NT2/D1 (cell line): ENCODE measurements at regions not wholly inside any gene's neighbourhood (a gene's known extent, or its start where the extent isn't known, plus 50 kb on each side); places are given as distances from the start of the nearest gene placed in this dataset.
"Not testable (repeated sequence)": the region's sequence is repeated elsewhere in the genome, so short reads cannot be mapped to it uniquely, and the experiment has no call there.

Experiments
- DNase-seq: peaks from one replicate; pipeline ENCODE4 v3.0.0-alpha.2; 2011; ENCODE audit warnings: low read depth, low spot score
- H3K27me3 ChIP-seq: 2 replicates; pipeline ENCODE4 v1.6.0; 2011; ENCODE audit warnings: mild to moderate bottlenecking; ENCODE audit not compliant: insufficient read length, insufficient read depth
- H3K36me3 ChIP-seq: 2 replicates; pipeline ENCODE4 v1.6.1; 2011; ENCODE audit warnings: mild to moderate bottlenecking, low read length, mixed read lengths; ENCODE audit not compliant: insufficient read depth, insufficient read length
- H3K4me1 ChIP-seq: 2 replicates; pipeline ENCODE4 v1.5.1; 2011; ENCODE audit not compliant: insufficient read depth, insufficient read length
- H3K4me3 ChIP-seq: 2 replicates; pipeline ENCODE4 v1.5.1; 2011; ENCODE audit warnings: low read depth; ENCODE audit not compliant: insufficient read length
- H3K9ac ChIP-seq: 2 replicates; pipeline ENCODE4 v1.6.0; 2011; ENCODE audit warnings: low read depth; ENCODE audit not compliant: insufficient read length
- H3K9me3 ChIP-seq: 2 replicates; pipeline ENCODE4 v1.5.1; 2011; ENCODE audit warnings: mild to moderate bottlenecking, low read length; ENCODE audit not compliant: insufficient read depth
- SUZ12 ChIP-seq: IDR thresholded peaks from 2 replicates; pipeline ENCODE4 v1.6.1; 2011; ENCODE audit not compliant: insufficient read length, insufficient read depth; ENCODE audit errors: extremely low read depth
- YY1 ChIP-seq: IDR thresholded peaks from 2 replicates; pipeline ENCODE4 v1.6.1; 2011; ENCODE audit not compliant: insufficient read length, insufficient read depth
- ZNF274 ChIP-seq: IDR thresholded peaks from 2 replicates; pipeline ENCODE4 v1.6.1; 2011; ENCODE audit warnings: mild to moderate bottlenecking, low read depth, low read length

DNA sequence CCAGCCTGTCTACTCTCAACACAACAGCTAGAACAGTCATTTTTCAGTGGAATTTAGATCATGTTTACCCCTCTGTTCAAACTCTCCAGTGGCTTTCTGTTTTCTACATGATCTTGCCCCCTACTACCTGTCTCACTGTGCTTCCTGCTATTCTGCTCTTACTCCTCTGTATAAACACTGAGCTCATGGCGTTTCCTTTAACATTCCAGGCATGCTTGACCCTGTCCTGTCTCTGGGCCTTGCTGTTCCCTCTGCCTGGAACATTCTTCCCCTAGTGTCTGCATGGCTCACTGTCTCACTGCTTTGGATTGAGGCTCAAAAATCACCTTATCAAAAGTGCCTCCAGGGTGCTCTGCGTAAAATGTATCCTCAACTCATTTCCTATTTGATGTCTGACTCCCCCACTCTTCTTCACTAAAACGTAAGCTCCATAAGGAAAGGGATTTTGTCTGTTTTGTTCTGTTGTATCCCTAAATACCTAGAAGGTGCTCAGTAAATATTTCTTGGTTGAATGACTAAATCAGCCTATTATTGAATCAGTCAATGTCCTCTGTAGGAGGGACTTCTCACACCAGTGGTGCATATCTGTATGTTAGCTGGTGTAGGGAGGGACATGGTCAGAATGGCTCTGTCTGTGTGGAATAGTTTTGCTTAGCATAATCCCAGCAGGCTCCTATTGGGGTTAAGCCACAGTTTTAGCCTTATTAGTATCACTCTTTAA lies 78.0 kb upstream of the VKORC1L1 start:
- H3K9me3 ChIP-seq, H3K27me3 ChIP-seq, H3K4me3 ChIP-seq, H3K9ac ChIP-seq, H3K4me1 ChIP-seq, H3K36me3 ChIP-seq: not testable (repeated sequence)
- DNase-seq, result peak; percentile 52

DNA sequence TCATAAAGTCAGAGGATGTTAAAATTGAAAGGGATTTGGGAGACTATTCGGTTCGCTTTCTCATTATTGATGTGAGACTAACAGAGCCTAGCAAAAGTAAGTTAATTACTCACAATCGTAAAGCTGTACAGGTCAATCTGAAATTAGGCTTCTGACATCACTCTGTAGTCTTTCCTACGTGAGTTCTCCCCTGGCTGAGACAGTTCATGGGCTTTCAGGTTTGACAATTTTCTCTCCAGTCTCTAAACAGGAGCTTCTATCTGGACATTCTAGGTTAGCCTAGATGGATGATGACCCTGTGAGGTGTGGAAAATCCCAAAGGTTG lies 77.5 kb upstream of the VKORC1L1 start:
- H3K9me3 ChIP-seq, DNase-seq, H3K4me1 ChIP-seq, H3K4me3 ChIP-seq, H3K9ac ChIP-seq, H3K27me3 ChIP-seq, H3K36me3 ChIP-seq: not testable (repeated sequence)

DNA sequence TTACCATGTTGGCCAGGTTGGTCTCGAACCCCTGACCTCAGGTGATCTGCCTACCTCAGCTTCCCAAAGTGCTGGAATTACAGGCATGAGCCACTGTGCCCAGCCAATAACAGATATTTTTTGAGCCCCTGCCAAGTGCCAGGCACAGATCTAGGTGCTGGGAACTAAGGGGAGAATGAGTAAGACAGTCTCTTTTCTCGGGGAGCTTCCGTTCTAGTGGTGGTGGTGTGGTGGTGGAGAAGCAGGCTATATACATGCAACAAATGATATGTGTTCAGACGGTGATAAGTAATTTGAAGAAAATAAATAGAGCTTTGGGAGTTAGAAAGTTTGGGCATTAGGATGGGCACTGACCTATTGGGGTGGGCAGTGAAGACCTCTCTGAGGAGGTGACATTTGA lies 76.7 kb upstream of the VKORC1L1 start:
- no peaks in the 10 kb centered on the region for H3K36me3 ChIP-seq
- TF ChIP-seq ZNF274, result no peak
- TF ChIP-seq YY1, result no peak
- no peak for TF ChIP-seq SUZ12
- H3K4me1 ChIP-seq, result no peaks in the 10 kb centered on the region
- DNase-seq, result no peak
- H3K9ac ChIP-seq, result no peak overlapping the region
- H3K4me3 ChIP-seq, result no peak overlapping the region
- H3K9me3 ChIP-seq, result no peaks in the 10 kb centered on the region
- H3K27me3 ChIP-seq, result no peaks in the 10 kb centered on the region

DNA sequence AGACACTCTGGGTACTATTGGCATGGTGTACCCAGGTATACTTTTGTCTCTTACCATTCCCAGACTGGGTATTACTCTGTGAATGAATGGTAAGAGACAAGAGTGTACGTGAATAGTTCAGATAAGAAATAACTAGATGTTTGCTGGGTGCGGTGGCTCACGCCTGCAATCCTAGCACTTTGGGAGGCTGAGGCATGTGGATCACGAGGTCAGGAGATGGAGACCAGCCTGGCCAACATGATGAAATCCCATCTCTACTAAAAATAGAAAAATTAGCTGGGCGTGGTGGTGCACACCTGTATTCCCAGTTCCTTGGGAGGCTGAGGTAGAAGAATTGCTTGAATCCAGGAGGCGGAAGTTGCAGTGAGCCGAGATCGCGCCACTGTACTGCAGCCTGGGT lies 75.8 kb upstream of the VKORC1L1 start:
- not testable (repeated sequence) for H3K27me3 ChIP-seq, H3K9me3 ChIP-seq, H3K36me3 ChIP-seq, H3K9ac ChIP-seq, H3K4me3 ChIP-seq, H3K4me1 ChIP-seq, DNase-seq

DNA sequence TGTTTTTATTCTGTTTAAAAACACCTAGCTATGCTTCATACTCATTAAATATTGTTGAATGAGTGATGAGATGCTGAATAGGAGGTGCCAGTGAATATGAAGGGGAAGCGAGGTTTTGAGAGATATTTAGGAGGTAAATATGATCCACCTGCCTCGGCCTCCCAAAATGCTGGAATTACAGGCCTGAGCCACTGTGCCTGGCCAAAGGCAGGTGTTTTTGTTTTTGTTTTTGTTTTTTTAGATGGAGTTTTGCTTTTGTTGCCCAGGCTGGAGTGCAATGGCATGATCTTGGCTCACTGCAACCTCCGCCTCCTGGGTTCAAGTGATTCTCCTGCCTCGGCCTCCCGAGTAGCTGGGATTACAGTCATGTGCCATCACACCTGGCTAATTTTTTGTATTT lies 75.3 kb upstream of the VKORC1L1 start:
- DNase-seq, H3K9ac ChIP-seq, H3K9me3 ChIP-seq, H3K27me3 ChIP-seq, H3K4me3 ChIP-seq, H3K36me3 ChIP-seq, H3K4me1 ChIP-seq: not testable (repeated sequence)

DNA sequence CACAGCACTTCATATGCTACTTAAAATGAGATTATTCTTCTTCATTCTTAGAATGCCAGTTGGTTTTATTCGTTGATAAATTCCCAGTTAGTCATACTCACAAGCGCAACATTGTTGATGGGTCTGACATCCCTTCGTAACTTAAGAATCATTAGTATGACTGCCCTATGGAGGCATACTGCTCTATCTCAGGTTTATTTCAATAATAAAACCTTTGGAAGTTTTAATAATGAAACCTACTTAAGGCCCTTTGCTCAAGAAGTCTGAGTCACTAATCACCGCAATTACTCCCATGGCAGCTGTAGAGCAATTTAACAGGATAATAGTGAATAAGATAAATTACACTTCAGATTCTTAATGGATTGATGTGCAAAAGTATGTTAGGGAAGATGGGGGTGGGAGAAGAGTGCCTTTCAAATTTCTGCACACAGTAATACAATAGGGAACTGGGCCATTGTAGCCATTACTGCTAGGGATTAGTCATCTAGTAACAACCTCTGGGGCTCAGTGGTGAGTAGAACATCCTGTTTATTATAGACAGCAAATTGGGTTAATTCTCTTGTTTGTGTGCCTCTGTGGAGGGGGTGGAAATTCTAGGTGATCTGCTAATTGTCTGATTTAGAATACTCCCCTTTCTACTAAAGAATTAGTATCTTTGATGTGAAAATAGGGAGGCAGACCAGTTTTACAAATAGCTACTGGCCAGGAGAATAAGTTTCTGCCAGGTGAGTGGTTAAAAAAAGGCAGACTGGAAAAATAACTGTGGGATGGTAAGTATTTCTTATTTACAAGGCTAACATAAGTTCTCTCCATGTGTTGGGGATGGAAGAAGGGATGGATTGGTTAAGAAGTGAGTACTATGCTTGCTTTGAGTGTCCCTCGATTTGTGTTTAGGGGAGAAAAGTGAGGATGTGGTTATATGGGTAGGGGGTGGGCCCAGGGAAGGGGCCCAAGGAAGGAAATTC lies 74.5 kb upstream of the VKORC1L1 start:
- TF ChIP-seq SUZ12, result no peak
- no peak for TF ChIP-seq YY1
- no peak for TF ChIP-seq ZNF274
- Histone ChIP-seq H3K9ac (no peak overlapping the region), H3K4me1 (no peaks in the 10 kb centered on the region), H3K36me3 (no peaks in the 10 kb centered on the region), H3K4me3 (no peak overlapping the region), H3K9me3 (no peaks in the 10 kb centered on the region), H3K27me3 (no peaks in the 10 kb centered on the region)
- no peak for DNase-seq

DNA sequence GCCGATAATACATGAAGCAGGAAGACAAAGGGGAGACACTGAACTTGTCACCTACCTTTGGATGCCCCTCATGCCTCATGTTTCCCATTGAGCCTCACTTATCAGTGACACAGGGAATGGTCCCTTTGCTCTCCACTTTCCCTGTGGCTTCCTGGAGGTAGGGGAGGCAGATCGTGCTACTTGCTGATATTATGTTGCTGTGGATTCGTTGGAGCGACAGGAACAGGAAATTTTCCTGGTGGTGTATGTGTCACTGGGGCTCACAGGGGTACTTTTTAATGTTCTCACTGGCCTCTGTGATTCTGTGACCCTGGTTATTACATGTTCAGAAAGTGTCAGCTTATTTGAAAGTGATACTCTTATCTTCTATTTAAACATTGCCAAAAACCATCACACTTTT lies 72.7 kb upstream of the VKORC1L1 start:
- not testable (repeated sequence) for H3K36me3 ChIP-seq, H3K4me3 ChIP-seq, H3K4me1 ChIP-seq, H3K9me3 ChIP-seq, H3K27me3 ChIP-seq, H3K9ac ChIP-seq, DNase-seq

DNA sequence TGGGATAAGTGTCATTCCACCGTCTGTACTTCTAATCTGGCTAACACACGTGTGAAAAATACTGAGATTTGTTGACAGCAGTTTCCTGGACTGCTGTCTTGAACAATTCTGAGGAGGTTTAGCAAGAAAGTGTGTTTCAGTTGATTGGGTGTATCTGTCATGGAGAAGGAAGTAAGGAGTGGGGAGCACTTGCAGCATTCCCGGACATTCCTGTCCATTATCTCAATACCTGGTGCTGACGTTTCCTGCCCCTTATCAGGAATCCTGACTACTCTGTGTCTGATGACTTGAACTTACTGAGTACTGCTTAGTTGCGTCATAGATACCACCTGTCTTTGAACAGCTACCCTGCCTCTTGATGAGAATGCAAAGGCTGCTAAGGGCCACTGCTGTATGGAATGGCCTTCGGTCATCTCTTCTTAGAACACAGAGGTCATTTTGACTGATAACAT lies 72.0 kb upstream of the VKORC1L1 start:
- H3K4me1 ChIP-seq, result no peaks in the 10 kb centered on the region
- H3K4me3 ChIP-seq, result no peak overlapping the region
- no peaks in the 10 kb centered on the region for H3K9me3 ChIP-seq
- DNase-seq, result no peak
- H3K36me3 ChIP-seq, result no peaks in the 10 kb centered on the region
- no peaks in the 10 kb centered on the region for H3K27me3 ChIP-seq
- no peak overlapping the region for H3K9ac ChIP-seq
- TF ChIP-seq YY1 (no peak), ZNF274 (no peak), SUZ12 (no peak)
